Epithelial cell of prostate (primary cell): ENCODE measurements at regions not wholly inside any gene's neighbourhood (a gene's known extent, or its start where the extent isn't known, plus 50 kb on each side); places are given as distances from the start of the nearest gene placed in this dataset.

Experiments
- DNase-seq: peaks from one replicate; pipeline ENCODE4 v3.0.0-alpha.2; 2011; ENCODE audit warnings: low read depth, low spot score
- H3K27ac ChIP-seq: fragments of 450-650 bp; 2 replicates; pipeline ENCODE4 v1.5.1; 2017; ENCODE audit warnings: mild to moderate bottlenecking

DNA sequence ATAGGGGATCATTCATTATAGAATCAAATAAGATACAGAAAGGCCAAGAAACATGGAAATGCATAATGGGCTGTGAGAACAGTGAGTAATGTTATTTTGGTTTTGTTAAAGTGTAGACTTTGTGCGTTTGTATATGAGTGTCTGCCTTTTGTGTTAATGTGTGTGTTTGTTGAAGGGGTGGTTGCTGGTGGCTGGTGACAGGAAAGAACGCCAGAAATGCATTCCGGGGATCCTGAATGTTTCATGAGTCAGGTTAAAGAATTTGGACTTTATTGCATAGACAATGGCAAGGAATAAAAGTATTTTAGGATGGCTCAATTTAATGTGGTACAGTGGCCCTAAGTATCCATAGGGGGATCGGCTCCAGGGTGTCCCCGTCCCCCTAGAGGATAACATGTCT is 1228.9 kb downstream of the PCDH7 start:
- no peak for DNase-seq
- H3K27ac ChIP-seq: no peak overlapping the region

DNA sequence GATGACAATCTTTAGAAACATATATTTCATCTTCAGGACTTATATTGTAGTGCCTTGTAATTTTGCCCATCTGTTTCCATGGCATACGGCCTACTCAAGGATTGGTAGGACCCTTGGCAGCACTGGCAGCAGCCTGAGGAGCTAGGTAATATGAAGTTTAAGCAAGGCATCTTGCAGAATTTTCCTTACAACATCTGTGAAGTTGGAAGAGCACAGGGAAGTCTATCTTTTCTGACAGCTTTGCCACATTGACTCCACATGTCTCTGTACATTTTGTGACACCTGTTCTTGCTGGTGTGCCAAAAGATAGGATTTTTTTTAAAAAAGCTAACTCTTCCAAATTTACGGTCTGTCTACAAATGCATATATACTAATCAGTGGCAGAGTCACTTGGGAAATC is 1235.2 kb downstream of the PCDH7 start:
- DNase-seq: no peak
- no peak overlapping the region for H3K27ac ChIP-seq

GRCh38 chr4:31959972-31960371 is 1239.8 kb downstream of the PCDH7 start:
- DNase-seq: no peak
- H3K27ac ChIP-seq: no peak overlapping the region

DNA sequence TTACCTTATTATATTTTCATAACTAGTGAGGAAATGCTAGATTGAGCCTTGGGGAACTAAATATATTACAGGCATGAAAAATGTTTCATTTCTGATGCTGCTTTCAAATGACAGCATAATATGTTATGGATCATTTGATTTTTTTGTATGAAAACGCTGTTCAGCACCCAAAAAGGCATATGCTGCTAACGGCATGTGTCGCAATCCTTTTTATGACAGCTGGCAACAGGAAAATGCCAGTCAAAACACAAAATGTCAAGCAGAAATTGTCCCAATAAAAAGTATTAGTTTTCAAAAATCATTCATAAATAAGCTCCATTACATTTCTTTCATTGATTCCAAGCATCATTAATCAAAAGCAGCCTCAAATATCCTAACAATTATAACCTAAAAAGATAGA is 1244.5 kb downstream of the PCDH7 start:
- H3K27ac ChIP-seq: no peak overlapping the region
- no peak for DNase-seq

GRCh38 chr4:31968842-31969241 is 1248.7 kb downstream of the PCDH7 start:
- DNase-seq: no peak
- no peak overlapping the region for H3K27ac ChIP-seq

- no peak overlapping the region for H3K27ac ChIP-seq
- no peak for DNase-seq
These were observed 1254.4 kb downstream of the PCDH7 start for GRCh38 chr4:31974490-31975002.

DNA sequence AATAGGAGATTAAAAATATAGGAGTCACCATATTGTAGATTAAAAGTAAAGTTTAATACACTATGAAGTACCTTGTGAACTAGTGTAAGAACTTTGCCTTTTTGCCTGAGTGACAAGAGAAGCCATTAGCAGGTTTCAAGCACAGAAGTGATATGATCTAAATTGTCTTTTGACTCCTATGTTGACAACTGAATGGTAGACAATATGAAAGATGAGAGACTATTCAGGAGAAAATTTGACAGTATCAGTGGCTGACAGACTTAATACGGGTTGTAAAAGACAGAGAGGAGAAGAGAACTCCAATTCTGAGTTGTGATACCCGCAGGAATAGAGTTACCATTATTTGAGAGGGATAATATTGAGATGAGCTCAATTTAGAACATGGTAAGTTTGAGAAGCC is 1259.8 kb downstream of the PCDH7 start:
- no peak overlapping the region for H3K27ac ChIP-seq
- no peak for DNase-seq

GRCh38 chr4:31983246-31983645 is 1263.1 kb downstream of the PCDH7 start:
- no peak overlapping the region for H3K27ac ChIP-seq
- peak; percentile 14 for DNase-seq

DNA sequence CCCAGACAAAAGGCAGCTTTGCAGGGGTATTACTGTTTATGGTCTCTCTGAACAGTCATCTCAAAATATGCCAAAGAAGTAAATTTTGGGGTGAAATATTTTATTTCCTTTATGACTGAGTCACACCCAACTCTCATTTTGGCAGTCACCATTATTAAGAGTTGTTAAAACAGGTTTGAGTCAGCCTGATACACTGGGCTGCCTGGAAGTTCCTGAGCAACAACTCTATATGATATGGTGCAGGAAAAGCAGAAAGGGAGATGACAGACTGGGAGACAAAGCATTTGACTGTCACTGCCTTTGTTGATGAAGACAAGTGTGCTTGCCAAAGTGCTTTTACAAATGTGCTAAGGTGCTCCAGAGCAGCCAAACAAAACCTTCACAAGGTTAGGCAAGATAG is 1263.5 kb downstream of the PCDH7 start:
- no peak overlapping the region for H3K27ac ChIP-seq
- DNase-seq: peak; percentile 5

- DNase-seq: peak; percentile 6
These were observed 1264.7 kb downstream of the PCDH7 start for GRCh38 chr4:31984872-31985271.

DNA sequence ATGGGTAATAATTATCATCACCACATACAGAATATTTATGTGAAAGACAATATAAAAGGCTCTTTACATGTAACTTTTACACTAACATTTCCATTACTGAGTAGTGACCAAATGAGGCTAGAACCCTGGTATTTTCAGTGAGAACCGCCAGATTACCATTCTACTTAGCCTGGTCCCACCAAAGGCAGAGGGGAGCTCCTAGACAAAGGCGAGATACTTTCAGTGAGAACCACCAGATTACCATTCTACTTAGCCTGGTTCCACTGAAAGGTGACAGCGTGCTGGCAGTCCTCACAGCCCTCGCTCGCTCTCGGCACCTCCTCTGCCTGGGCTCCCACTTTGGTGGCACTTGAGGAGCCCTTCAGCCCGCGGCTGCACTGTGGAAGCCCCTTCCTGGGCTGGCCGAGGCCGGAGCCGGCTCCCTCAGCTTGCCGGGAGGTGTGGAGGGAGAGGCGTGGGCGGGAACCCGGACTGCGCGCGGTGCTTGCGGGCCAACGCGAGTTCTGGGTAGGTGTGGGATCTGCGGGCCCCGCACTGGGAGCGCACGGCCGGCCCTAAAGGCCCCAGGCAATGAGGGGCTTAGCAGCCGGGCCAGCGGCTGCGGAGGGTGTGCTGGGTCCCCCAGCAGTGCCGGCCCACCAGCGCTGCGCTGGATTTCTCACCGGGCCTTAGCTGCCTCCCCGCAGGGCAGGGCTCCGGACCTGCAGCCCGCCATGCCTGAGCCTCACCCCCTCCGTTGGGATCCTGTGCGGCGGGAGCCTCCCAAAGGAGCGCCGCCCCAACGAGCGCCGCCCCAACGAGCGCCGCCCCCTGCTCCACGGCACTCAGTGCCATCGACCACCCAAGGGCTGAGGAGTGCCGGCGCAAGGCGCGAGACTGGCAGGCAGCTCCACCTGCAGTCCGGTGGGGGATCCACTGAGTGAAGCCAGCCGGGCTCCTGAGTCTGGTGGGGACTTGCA is 1276.1 kb downstream of the PCDH7 start:
- DNase-seq: no peak
- H3K27ac ChIP-seq: no peak overlapping the region

More at GRCh38 chr4:31984872-31985271, 1264.7 kb downstream of the PCDH7 start:
- no peak overlapping the region for H3K27ac ChIP-seq

DNA sequence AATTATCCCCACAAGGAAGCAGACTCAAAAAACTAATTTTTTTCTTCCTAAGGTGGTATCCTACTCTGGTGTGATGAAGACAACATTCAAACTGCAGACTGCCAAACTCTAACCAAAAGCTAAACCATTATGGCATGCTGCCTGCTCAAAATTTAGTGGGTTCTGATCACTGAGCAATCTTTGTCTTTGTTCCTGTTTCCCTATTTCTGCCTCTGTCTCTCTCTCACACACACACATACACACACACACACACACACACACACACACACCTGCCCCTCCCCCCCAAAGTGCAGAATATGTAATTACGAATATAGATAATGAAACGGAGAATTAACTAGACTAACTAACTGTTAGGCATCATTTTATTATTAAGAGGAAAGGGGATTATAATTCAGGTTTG is 1278.6 kb downstream of the PCDH7 start:
- no peak overlapping the region for H3K27ac ChIP-seq
- no peak for DNase-seq

DNA sequence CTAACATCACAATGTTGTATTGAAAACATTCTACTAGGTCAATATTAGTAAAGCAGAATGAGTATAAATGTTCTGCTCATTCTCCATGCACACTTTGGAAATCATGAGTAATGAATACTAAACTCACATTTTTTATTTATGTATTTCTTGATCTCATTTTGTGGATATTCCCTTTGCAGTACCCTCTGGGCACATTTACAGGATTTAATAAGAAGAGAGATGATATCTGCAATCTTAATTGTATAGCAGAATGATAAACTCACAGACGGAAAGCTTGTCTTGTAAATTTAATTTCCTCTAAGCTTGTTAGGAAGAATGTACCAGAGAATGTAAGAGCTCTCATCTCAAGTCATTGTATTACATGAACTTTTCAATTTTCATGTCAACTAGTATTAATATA is 1279.7 kb downstream of the PCDH7 start:
- H3K27ac ChIP-seq: no peak overlapping the region
- DNase-seq: no peak

DNA sequence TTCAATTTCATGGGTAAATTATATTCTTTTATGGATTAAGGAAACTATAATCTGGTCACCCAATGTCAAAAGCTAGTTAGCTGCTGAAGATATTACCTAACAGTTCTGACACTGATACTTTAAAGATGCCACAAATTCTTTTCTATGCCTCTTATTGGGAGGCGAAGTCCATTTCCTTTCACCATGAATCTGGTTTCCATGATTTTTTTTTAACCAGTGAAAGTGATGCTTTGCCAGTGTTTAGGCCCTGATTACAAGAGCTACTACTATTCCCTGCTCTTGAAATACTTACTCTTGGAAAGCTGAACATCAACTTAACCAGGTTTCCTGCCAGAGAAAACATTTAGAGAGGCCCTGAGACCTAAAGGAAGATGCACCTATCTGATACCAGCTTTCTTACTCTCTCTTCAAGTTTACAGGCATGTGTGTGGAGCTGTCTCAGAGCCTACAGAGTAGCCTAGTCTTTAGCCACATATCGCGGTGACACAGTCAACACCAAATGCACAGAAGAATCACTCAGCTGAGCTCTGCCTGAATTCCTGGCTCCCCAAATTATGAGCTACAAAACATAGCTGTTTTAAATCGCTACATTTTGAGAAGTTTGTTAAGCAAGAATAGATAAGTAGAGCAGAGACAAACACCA is 1280.8 kb downstream of the PCDH7 start:
- H3K27ac ChIP-seq: no peak overlapping the region
- no peak for DNase-seq

- H3K27ac ChIP-seq: no peak overlapping the region
- no peak for DNase-seq
These were observed 1282.0 kb downstream of the PCDH7 start for GRCh38 chr4:32002037-32002747.

DNA sequence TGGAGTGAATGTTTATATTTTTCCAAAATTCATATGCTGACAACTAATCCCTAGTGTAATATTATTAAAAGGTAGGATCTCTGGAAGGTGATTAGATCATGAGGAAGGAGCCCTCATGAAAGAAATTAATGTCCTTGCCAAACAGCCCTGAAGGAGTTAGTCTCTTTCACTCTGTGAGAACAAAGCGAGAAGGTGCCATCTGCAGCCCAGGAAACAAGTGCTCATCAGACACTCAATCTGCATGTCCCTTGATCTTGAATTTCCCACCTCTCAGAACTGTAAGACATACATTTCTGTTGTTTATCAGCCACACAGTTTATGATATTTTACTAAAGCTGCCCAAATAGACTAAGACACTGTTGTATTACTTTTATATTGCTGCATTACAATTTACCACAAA is 1283.4 kb downstream of the PCDH7 start:
- no peak overlapping the region for H3K27ac ChIP-seq

GRCh38 chr4:32010221-32010620 is 1290.1 kb downstream of the PCDH7 start:
- no peak overlapping the region for H3K27ac ChIP-seq
- no peak for DNase-seq

More for the DNA sequence above, 1283.4 kb downstream of the PCDH7 start:
- DNase-seq: no peak

DNA sequence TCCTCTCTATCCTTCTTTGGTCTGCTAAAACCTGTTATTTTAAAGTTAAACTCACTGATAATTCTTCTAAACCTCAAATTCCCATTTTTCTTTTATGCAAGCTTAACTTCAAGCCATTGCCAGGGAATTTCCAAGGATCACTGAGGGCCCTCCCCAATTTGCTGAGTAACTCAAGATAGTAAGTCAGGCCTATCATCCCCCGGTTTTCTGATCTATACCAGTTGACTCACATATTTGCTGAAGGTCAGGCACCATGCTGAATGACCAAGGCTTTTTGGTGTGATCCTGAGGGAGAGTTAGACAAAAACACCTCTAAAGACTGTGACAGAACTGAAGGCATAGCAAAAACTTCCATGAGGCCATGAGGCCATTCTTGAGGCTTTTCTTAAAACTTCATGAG is 1301.9 kb downstream of the PCDH7 start:
- H3K27ac ChIP-seq: no peak overlapping the region
- no peak for DNase-seq

GRCh38 chr4:32025851-32026459 is 1305.8 kb downstream of the PCDH7 start:
- peak; percentile 43 for DNase-seq
- H3K27ac ChIP-seq: peak overlapping the region; percentile 35

DNA sequence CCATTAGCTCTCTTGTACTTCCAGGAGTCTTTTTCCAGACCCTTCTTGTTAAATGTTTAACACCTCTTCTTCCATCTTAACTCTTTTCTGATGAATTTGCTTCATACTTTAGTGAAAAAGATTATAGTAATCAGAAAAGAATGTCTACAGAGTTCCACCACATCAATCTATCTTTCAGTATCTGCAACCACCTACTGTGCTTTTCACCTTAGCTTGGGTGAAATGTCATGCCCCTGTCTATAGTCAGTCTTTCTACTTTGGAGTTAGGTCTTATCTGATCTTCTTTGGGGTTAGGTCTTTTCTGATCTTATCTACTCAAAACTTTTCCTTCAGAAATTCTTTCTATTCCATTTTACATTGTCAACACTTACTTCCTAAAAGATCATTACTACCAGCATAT is 1310.2 kb downstream of the PCDH7 start:
- DNase-seq: no peak
- H3K27ac ChIP-seq: no peak overlapping the region
